Spleen (tissue), 11 donors: ENCODE measurements at regions not wholly inside any gene's neighbourhood (a gene's known extent, or its start where the extent isn't known, plus 50 kb on each side); places are given as distances from the start of the nearest gene placed in this dataset.
A peak's percentile ranks its signal among the peaks of the same experiment; 100 is the strongest.

Experiments
- DNase-seq: peaks from one replicate; pipeline ENCODE4 v3.0.0-alpha.2; 2020
- H3K27ac ChIP-seq, 8 donors: fragments of 200-600 bp; sonication (generic) in 7 of 8; 1 replicate in 4 of 8; 2 replicates in 4 of 8; pipeline versions ENCODE4 v1.5.0 to v1.8.0; 2016 to 2021; ENCODE audit warnings: inconsistent platforms in 4 of 8, mild to moderate bottlenecking in 4 of 8, moderate library complexity in 1 of 8
- H3K27me3 ChIP-seq, 7 donors: fragments of 200-600 bp; sonication (generic) in 6 of 7; replicated peaks in 1 of 7; 1 replicate in 4 of 7; 2 replicates in 3 of 7; pipeline versions ENCODE4 v1.5.0 to v1.8.0; 2016 to 2021; ENCODE audit warnings: inconsistent platforms in 3 of 7, mild to moderate bottlenecking in 1 of 7
- H3K36me3 ChIP-seq, 6 donors: fragments of 200-600 bp; sonication (generic) in 5 of 6; 1 replicate in 4 of 6; 2 replicates in 2 of 6; pipeline versions ENCODE4 v1.5.0 to v1.8.0; 2016 to 2021; ENCODE audit warnings: inconsistent platforms in 2 of 6
- H3K4me1 ChIP-seq, 6 donors: fragments of 200-600 bp; sonication (generic) in 5 of 6; 1 replicate in 3 of 6; 2 replicates in 3 of 6; pipeline versions ENCODE4 v1.5.0 to v1.8.0; 2016 to 2021; ENCODE audit warnings: inconsistent platforms in 3 of 6
- H3K4me3 ChIP-seq, 8 donors: fragments of 200-600 bp; sonication (generic) in 7 of 8; 1 replicate in 4 of 8; 2 replicates in 4 of 8; pipeline versions ENCODE4 v1.5.0 to v1.8.0; 2016 to 2021; ENCODE audit warnings: inconsistent platforms in 4 of 8, mild to moderate bottlenecking in 4 of 8, moderate library complexity in 2 of 8
- H3K9me3 ChIP-seq, 8 donors: fragments of 200-600 bp; sonication (generic) in 7 of 8; 1 replicate in 4 of 8; 2 replicates in 4 of 8; pipeline versions ENCODE4 v1.5.0 to v1.8.0; 2016 to 2021; ENCODE audit warnings: inconsistent platforms in 4 of 8
- POLR2A ChIP-seq, 3 donors: fragments of 450-650 bp; IDR thresholded peaks; one replicate each; pipeline ENCODE4 v1.5.1; 2017; ENCODE audit warnings: antibody characterized with exemption in 3 of 3, mild to moderate bottlenecking in 1 of 3
- POLR2AphosphoS5 ChIP-seq, 3 donors: sonication (generic); formaldehyde crosslinking; IDR thresholded peaks; one replicate each; pipeline ENCODE4 v1.5.1; 2017; ENCODE audit warnings: antibody characterized with exemption in 3 of 3
- WGBS, 5 donors: extraction: QIAGEN DNeasy Blood & Tissue Kit in 3 of 5; methylation state at CpG; one replicate each; pipeline versions ENCODE4 v1.1.5 to v1.1.7; 2013 to 2018; 5-methylcytosine and 5-hydroxymethylcytosine counted together
- intact Hi-C: fragments of 100-400 bp; cut with DNase I; formaldehyde crosslinking; loops from one replicate; pipeline ENCODE4 v1.15.0; 2023; ENCODE audit warnings: low total_unique reads
- TF ChIP-seq, protein P1 (sequence below), 11 experiments: fragments of 200-600 bp in 7 of 11; fragments of 450-650 bp in 4 of 11; sonication (generic) in 4 of 11; IDR thresholded peaks in 8 of 11; conservative IDR thresholded peaks in 3 of 11; 1 replicate in 7 of 11; 2 replicates in 4 of 11; pipeline versions ENCODE4 v1.4.0 to v1.8.0; 2016 to 2021; ENCODE audit warnings: antibody characterized with exemption in 11 of 11, inconsistent platforms in 4 of 11, mild to moderate bottlenecking in 1 of 11
- donor health status: healthy with polysubstance abuse.
- donor health status: DM: no; HTN: no; CAD: no; lungs with moderate emphysema.
- donor health status: DM: no; HTN: no; CAD: no.
- donor health status: Bipolar disorder and iron deficiency.
- donor health status: healthy.
- donor health status: DM: no; HTN: no; CAD: no.
- donor health status: DM: yes; HTN: yes; CAD: no.

DNA sequence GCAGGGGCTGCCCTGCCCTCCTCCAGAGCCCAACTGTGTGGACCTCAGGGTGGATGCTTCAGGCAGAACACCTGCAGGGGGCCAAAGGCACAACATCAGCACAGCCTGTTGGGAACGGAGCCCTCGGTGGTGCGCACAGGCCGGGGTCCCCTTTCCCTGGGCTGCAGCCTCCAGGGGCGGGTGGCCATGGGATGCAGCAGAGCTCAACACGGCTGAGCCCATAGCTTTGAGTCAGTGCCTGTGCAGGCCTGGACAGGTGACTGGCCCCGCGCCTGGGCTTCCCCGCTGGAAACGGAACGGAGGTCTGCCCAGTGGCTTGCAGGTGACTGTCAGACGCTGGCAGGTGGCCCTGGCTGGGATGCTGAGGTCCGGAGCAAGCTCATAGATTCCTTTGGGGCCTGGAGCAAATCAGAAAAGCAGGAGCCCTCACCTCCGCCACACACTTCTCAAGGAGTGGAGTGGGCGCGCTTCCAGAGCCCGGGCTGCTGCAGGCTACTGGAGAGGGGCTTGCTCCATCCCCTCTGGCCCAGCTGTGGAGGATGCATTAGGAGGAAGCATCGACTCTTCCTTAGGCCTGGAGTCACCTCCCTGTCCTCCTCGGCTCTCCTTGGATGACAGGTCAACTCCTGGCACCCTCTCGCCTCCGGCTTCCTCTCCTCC is 69.8 kb upstream of the RNU6ATAC start:
- H3K27me3 ChIP-seq, result peaks cover 0 to 77% (median 0%) of the 10 kb centered on the region in 7 donors
- no peak for DNase-seq
- no peak overlapping the region for H3K4me3 ChIP-seq
- no peaks in the 10 kb centered on the region for H3K9me3 ChIP-seq
- peak overlapping the region in 1 of 8 donors; percentile 52 for H3K27ac ChIP-seq
- WGBS, 5 donors, result 87 to 90% (median 89%) methylated on average over 11 to 21 of the region's 21 CpGs
- no peak for TF ChIP-seq POLR2AphosphoS5 (IDR thresholded peaks at IDR 0.05)
- TF ChIP-seq POLR2A (IDR thresholded peaks at IDR 0.05), result no peak
- peaks cover 2 to 87% (median 61%) of the 10 kb centered on the region in 6 donors for H3K4me1 ChIP-seq
- H3K36me3 ChIP-seq, result no peaks in the 10 kb centered on the region
- intact Hi-C loops, result no loop called here

DNA sequence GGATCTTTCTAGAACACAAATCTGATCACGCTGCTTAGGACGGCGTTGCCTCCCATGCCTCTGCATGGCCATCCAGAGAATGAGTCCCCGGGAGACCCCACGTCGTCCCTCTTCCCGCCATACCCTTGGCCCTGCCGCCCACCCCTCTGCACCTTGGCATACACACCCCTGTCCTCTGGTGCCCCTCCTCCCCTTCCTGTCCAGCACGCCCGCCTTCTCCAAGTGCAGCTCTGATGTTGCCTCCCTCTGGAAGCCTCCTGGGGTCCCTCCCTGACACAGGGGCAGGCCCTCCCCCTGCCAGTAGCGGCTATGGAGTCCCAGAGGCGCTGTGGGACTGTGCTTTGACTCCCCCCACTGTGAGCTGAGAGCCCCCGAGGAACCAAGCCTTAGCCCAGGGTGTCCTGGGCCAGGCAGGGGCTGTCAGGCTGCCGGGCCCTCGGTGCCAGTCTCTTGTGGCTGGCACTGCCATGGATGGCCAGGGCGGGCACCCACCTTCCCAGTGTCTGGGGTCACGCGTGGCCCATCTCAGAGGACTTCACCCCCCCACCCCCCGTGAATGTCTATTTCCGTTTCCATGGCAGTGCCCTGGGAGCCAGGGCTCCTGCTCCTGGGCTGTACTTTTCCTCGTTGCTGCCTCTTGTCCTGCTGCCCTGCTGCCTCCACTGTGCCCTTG is 70.5 kb upstream of the RNU6ATAC start:
- Histone ChIP-seq H3K27me3 (peaks cover 0 to 77% (median 0%) of the 10 kb centered on the region in 7 donors), H3K4me3 (no peak overlapping the region), H3K36me3 (no peaks in the 10 kb centered on the region), H3K4me1 (peaks cover 2 to 87% (median 61%) of the 10 kb centered on the region in 6 donors), H3K9me3 (no peaks in the 10 kb centered on the region), H3K27ac (peak overlapping the region in 4 of 8 donors; percentile 51 to 59 (median 54))
- no peak for DNase-seq
- 75 to 86% (median 80%) methylated on average over 17 to 21 of the region's 21 CpGs for WGBS, 5 donors
- intact Hi-C loops, result no loop called here
- TF ChIP-seq, protein P1, sequence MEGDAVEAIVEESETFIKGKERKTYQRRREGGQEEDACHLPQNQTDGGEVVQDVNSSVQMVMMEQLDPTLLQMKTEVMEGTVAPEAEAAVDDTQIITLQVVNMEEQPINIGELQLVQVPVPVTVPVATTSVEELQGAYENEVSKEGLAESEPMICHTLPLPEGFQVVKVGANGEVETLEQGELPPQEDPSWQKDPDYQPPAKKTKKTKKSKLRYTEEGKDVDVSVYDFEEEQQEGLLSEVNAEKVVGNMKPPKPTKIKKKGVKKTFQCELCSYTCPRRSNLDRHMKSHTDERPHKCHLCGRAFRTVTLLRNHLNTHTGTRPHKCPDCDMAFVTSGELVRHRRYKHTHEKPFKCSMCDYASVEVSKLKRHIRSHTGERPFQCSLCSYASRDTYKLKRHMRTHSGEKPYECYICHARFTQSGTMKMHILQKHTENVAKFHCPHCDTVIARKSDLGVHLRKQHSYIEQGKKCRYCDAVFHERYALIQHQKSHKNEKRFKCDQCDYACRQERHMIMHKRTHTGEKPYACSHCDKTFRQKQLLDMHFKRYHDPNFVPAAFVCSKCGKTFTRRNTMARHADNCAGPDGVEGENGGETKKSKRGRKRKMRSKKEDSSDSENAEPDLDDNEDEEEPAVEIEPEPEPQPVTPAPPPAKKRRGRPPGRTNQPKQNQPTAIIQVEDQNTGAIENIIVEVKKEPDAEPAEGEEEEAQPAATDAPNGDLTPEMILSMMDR (IDR thresholded peaks at IDR 0.05 in 8 of 11, conservative IDR thresholded peaks at IDR 0.05 in 3 of 11), result no peak
- no peak for TF ChIP-seq POLR2A (IDR thresholded peaks at IDR 0.05)
- no peak for TF ChIP-seq POLR2AphosphoS5 (IDR thresholded peaks at IDR 0.05)

DNA sequence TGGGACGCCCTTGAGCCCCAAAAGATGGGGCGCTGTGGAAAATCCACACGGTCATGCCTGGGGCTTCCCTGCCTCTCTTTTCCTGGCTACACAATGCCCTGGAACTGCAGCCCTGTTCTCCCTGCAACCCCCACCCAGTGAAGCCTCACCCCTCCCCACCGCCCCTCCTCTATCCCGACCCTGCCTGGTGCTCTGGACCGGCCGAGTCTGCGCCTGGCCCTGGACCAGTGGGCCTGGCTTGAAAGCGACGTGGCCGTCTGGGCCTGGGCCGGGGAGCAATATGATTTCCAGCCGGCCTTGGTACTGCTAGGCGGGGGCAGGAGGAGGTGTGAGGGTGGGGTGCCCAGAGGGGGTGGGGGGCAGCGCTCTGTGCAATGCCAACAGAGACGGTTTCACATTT is 71.0 kb upstream of the RNU6ATAC start:
- H3K27ac ChIP-seq, result peak overlapping the region in 5 of 8 donors; percentile 51 to 76 (median 55)

DNA sequence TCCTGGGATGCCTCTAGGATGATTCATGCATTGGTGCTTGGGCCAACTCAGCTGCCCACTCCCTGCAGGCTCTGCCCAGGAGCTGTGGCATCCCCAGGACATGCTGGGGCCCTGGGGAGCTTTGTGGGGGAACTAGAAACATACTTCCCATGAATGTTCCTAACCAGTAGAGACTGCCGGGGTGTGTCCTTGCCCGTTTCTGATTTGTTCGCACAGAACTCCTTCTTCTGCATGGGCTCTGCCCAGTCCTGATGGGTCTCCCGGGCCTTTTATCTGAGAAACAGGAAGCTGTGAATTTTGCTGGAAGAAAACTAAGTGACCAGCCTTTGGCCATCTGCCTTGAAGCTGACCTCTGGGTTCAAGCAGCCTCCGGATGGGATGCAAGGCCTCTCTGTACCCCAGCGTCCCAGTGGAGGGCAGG is 71.6 kb upstream of the RNU6ATAC start:
- TF ChIP-seq POLR2AphosphoS5 (IDR thresholded peaks at IDR 0.05), result peak in 2 of 3 donors; percentile 31 to 42
- TF ChIP-seq, protein P1 (IDR thresholded peaks at IDR 0.05 in 8 of 11, conservative IDR thresholded peaks at IDR 0.05 in 3 of 11), result no peak
- no peak for TF ChIP-seq POLR2A (IDR thresholded peaks at IDR 0.05)
- no peak for DNase-seq
- H3K36me3 ChIP-seq, result no peaks in the 10 kb centered on the region
- H3K9me3 ChIP-seq, result no peaks in the 10 kb centered on the region
- WGBS, 5 donors, result 13 to 76% (median 61%) methylated on average over 4 to 6 of the region's 6 CpGs
- peak overlapping the region in 5 of 8 donors; percentile 51 to 76 (median 55) for H3K27ac ChIP-seq
- intact Hi-C loops, result no loop called here
- peaks cover 2 to 76% (median 50%) of the 10 kb centered on the region in 6 donors for H3K4me1 ChIP-seq
- peaks cover 0 to 77% (median 0%) of the 10 kb centered on the region in 7 donors for H3K27me3 ChIP-seq
- no peak overlapping the region for H3K4me3 ChIP-seq

More for the DNA sequence above, 71.0 kb upstream of the RNU6ATAC start:
- DNase-seq, result no peak
- Histone ChIP-seq H3K4me1 (peaks cover 2 to 82% (median 57%) of the 10 kb centered on the region in 6 donors), H3K27me3 (peaks cover 0 to 77% (median 0%) of the 10 kb centered on the region in 7 donors), H3K4me3 (no peak overlapping the region), H3K36me3 (no peaks in the 10 kb centered on the region), H3K9me3 (no peaks in the 10 kb centered on the region)
- TF ChIP-seq POLR2AphosphoS5 (IDR thresholded peaks at IDR 0.05) (no peak), POLR2A (IDR thresholded peaks at IDR 0.05) (no peak)
- TF ChIP-seq, protein P1 (IDR thresholded peaks at IDR 0.05 in 8 of 11, conservative IDR thresholded peaks at IDR 0.05 in 3 of 11), result no peak
- intact Hi-C loops, result no loop called here
- WGBS, 5 donors, result 80 to 86% (median 84%) methylated on average over 8 to 16 of the region's 16 CpGs
